CD4-positive, CD25-positive, alpha-beta regulatory T cell (primary cell): ENCODE measurements at regions not wholly inside any gene's neighbourhood (a gene's known extent, or its start where the extent isn't known, plus 50 kb on each side); places are given as distances from the start of the nearest gene placed in this dataset.
A peak's percentile ranks its signal among the peaks of the same experiment; 100 is the strongest.

Experiments
- ATAC-seq, 2 donors: fragments of 150-1000 bp; cut with Tn5 transposase; one replicate each; pipeline ENCODE4 v1.10.0; 2021; ENCODE audit warnings: low read depth in 2 of 2, moderate number of reproducible peaks in 2 of 2, moderate library complexity in 1 of 2
- DNase-seq, 3 donors: peaks; one replicate each; pipeline versions ENCODE4 v3.0.0 to v3.0.0-alpha.2; 2012 to 2022; ENCODE audit warnings: mixed read lengths in 1 of 3
- H3K27ac ChIP-seq: one replicate; pipeline ENCODE4 v1.7.0; 2013; ENCODE audit warnings: mild to moderate bottlenecking, low read length; ENCODE audit not compliant: insufficient read depth, poor library complexity, severe bottlenecking
- H3K27me3 ChIP-seq: one replicate; pipeline ENCODE4 v1.7.0; 2013; ENCODE audit warnings: low read length; ENCODE audit not compliant: control insufficient read depth, insufficient read depth
- H3K36me3 ChIP-seq: one replicate; pipeline ENCODE4 v1.7.0; 2013; ENCODE audit warnings: mild to moderate bottlenecking, low read length, moderate library complexity; ENCODE audit not compliant: control insufficient read depth, insufficient read depth
- H3K4me1 ChIP-seq: 2 replicates; pipeline ENCODE4 v1.7.0; 2013; ENCODE audit warnings: mild to moderate bottlenecking, low read length; ENCODE audit not compliant: insufficient read depth, control insufficient read depth, poor library complexity, severe bottlenecking
- H3K4me3 ChIP-seq: one replicate; pipeline ENCODE4 v1.7.0; 2013; ENCODE audit warnings: low read depth, mild to moderate bottlenecking, low read length, moderate library complexity
- H3K9me3 ChIP-seq, 2 experiments: 1 replicate in 1 of 2; 2 replicates in 1 of 2; pipeline ENCODE4 v1.7.0; 2013; ENCODE audit warnings: low read length in 2 of 2, mild to moderate bottlenecking in 1 of 2, moderate library complexity in 1 of 2; ENCODE audit not compliant: control insufficient read depth in 2 of 2
- H3K27ac Mint-ChIP-seq, 3 donors: one replicate each; pipeline ENCODE4 v1.8.0; 2020 to 2022; ENCODE audit warnings: mild to moderate bottlenecking in 3 of 3, mixed read lengths in 3 of 3, moderate library complexity in 2 of 3
- H3K27me3 Mint-ChIP-seq: one replicate; pipeline ENCODE4 v1.8.0; 2022; ENCODE audit warnings: mild to moderate bottlenecking, mixed read lengths
- H3K36me3 Mint-ChIP-seq: one replicate; pipeline ENCODE4 v1.8.0; 2020; ENCODE audit warnings: mixed read lengths
- H3K4me1 Mint-ChIP-seq, 4 donors: one replicate each; pipeline ENCODE4 v1.8.0; 2020 to 2022; ENCODE audit warnings: mixed read lengths in 4 of 4, mild to moderate bottlenecking in 1 of 4
- H3K4me3 Mint-ChIP-seq, 4 donors: one replicate each; pipeline ENCODE4 v1.8.0; 2020 to 2022; ENCODE audit warnings: mild to moderate bottlenecking in 4 of 4, mixed read lengths in 4 of 4, moderate library complexity in 3 of 4
- H3K9me3 Mint-ChIP-seq, 7 donors: one replicate each; pipeline ENCODE4 v1.8.0; 2020 to 2022; ENCODE audit warnings: mixed read lengths in 7 of 7, mild to moderate bottlenecking in 3 of 7, moderate library complexity in 2 of 7

- DNase-seq (no peak), ATAC-seq (no peak)
- H3K27me3 ChIP-seq: peaks cover 36% of the 10 kb centered on the region
- H3K36me3 ChIP-seq: no peaks in the 10 kb centered on the region
- H3K36me3 Mint-ChIP-seq: no peaks in the 10 kb centered on the region
- no peak overlapping the region for H3K27ac Mint-ChIP-seq
- no peak overlapping the region for H3K4me3 Mint-ChIP-seq
- no peak overlapping the region for H3K4me3 ChIP-seq
- no peaks in the 10 kb centered on the region for H3K4me1 Mint-ChIP-seq
- no peaks in the 10 kb centered on the region for H3K9me3 Mint-ChIP-seq
- H3K27me3 Mint-ChIP-seq: peaks cover 46% of the 10 kb centered on the region
- no peaks in the 10 kb centered on the region for H3K4me1 ChIP-seq
- H3K9me3 ChIP-seq: no peaks in the 10 kb centered on the region
- H3K27ac ChIP-seq: no peak overlapping the region
Observed at GRCh38 chr14:22699801-22700564, 55.8 kb upstream of the OR6J1 start.

- Histone ChIP-seq H3K27ac (no peak overlapping the region), H3K4me1 (no peaks in the 10 kb centered on the region), H3K36me3 (no peaks in the 10 kb centered on the region), H3K4me3 (peak overlapping the region; percentile 46), H3K27me3 (peaks cover 22% of the 10 kb centered on the region), H3K9me3 (no peaks in the 10 kb centered on the region)
- peak overlapping the region; percentile 84 to 92 (median 86) for H3K4me3 Mint-ChIP-seq
- H3K4me1 Mint-ChIP-seq: peaks cover 8 to 17% (median 10%) of the 10 kb centered on the region in 4 donors
- H3K27me3 Mint-ChIP-seq: peaks cover 58% of the 10 kb centered on the region
- H3K36me3 Mint-ChIP-seq: no peaks in the 10 kb centered on the region
- peak overlapping the region in 1 of 3 donors; percentile 83 for H3K27ac Mint-ChIP-seq
- DNase-seq (no peak), ATAC-seq (no peak)
- no peaks in the 10 kb centered on the region for H3K9me3 Mint-ChIP-seq
Observed at GRCh38 chr14:22713631-22713950, 52.9 kb upstream of the OXA1L start.

DNA sequence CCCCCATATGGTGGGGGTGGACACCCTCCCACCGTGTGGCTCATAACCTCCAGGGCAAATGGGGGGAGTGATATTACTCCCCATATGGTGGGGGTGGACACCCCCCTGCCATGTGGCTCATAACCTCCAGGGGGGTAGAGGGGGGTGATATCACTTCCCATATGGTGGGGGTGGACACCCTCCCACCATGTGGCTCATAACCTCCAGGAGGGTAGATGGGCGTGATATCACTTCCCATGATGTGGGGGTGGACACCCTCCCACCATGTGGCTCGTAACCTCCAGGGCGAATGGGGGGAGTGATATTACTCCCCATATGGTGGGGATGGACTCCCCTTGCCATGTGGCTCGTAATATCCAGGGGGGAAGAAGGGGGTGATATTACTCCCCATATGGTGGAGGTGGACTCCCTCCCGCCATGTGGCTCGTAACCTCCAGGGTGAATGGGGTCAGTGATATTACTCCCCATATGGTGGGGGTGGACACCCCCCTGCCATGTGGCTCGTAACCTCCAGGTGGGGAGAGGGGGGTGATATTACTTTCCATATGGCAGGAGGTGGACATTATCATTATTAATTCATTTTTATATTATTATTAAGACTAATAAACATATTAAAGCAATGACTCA lies 51.2 kb upstream of the OXA1L start:
- Mint-ChIP-seq H3K27ac (no peak overlapping the region), H3K36me3 (no peaks in the 10 kb centered on the region), H3K9me3 (no peaks in the 10 kb centered on the region), H3K27me3 (peaks cover 54% of the 10 kb centered on the region), H3K4me1 (peaks cover 8 to 17% (median 10%) of the 10 kb centered on the region in 4 donors), H3K4me3 (no peak overlapping the region)
- ATAC-seq (no peak), DNase-seq (peak in 1 of 3 donors; percentile 8)
- Histone ChIP-seq H3K4me3 (no peak overlapping the region), H3K9me3 (no peaks in the 10 kb centered on the region), H3K27ac (no peak overlapping the region), H3K27me3 (peaks cover 20% of the 10 kb centered on the region), H3K4me1 (no peaks in the 10 kb centered on the region), H3K36me3 (no peaks in the 10 kb centered on the region)

- peaks cover 19% of the 10 kb centered on the region for H3K27me3 ChIP-seq
- Mint-ChIP-seq H3K9me3 (no peaks in the 10 kb centered on the region), H3K27ac (no peak overlapping the region), H3K36me3 (no peaks in the 10 kb centered on the region), H3K4me3 (no peak overlapping the region), H3K4me1 (peaks cover 8 to 17% (median 10%) of the 10 kb centered on the region in 4 donors), H3K27me3 (peaks cover 56% of the 10 kb centered on the region)
- ATAC-seq (no peak), DNase-seq (no peak)
- H3K27ac ChIP-seq: no peak overlapping the region
- no peaks in the 10 kb centered on the region for H3K36me3 ChIP-seq
- no peaks in the 10 kb centered on the region for H3K9me3 ChIP-seq
- H3K4me3 ChIP-seq: no peak overlapping the region
- H3K4me1 ChIP-seq: no peaks in the 10 kb centered on the region
Observed at GRCh38 chr14:22715890-22716289, 50.6 kb upstream of the OXA1L start.
